ENCODE measurements at regions not wholly inside any gene's neighbourhood (a gene's known extent, or its start where the extent isn't known, plus 50 kb on each side); places are given as distances from the start of the nearest gene placed in this dataset.

DNA sequence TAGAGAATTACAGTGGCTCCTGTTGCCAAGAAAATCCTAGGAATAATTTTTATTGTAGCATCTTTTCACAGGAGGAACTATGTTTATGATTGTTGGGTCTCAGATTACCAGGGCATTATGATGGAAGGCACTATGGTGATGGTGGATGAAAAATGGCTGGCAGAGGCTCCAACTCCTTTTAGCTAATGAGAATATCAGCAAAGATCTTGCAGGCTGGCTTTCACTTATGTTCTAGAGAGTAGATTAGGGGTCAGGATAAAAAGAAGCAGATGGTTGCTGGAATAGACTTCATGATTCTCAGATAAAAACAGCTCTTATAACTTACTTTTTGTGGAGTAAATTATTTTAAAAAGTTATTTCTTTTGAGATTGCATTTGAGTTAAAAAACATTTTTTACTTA, 501.9 kb downstream of the TRHDE start:
- TF ChIP-seq, protein P1, sequence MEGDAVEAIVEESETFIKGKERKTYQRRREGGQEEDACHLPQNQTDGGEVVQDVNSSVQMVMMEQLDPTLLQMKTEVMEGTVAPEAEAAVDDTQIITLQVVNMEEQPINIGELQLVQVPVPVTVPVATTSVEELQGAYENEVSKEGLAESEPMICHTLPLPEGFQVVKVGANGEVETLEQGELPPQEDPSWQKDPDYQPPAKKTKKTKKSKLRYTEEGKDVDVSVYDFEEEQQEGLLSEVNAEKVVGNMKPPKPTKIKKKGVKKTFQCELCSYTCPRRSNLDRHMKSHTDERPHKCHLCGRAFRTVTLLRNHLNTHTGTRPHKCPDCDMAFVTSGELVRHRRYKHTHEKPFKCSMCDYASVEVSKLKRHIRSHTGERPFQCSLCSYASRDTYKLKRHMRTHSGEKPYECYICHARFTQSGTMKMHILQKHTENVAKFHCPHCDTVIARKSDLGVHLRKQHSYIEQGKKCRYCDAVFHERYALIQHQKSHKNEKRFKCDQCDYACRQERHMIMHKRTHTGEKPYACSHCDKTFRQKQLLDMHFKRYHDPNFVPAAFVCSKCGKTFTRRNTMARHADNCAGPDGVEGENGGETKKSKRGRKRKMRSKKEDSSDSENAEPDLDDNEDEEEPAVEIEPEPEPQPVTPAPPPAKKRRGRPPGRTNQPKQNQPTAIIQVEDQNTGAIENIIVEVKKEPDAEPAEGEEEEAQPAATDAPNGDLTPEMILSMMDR (IDR thresholded peaks at IDR 0.05): no peak
- TF ChIP-seq ZFX (IDR thresholded peaks at IDR 0.05; ENCODE audit: borderline replicate concordance): no peak
